K562 (cell line): ENCODE measurements at regions not wholly inside any gene's neighbourhood (a gene's known extent, or its start where the extent isn't known, plus 50 kb on each side); places are given as distances from the start of the nearest gene placed in this dataset.

Experiments
- EP400 ChIP-seq: fragments of 450-650 bp; IDR thresholded peaks from 2 replicates; pipeline ENCODE4 v1.6.1; 2017; ENCODE audit warnings: antibody characterized with exemption, mild to moderate bottlenecking, moderate library complexity
- EWSR1 ChIP-seq: fragments of 450-650 bp; IDR thresholded peaks from 2 replicates; pipeline ENCODE4 v1.6.1; 2018; ENCODE audit warnings: borderline replicate concordance, mild to moderate bottlenecking, low read depth, moderate library complexity; ENCODE audit not compliant: partially characterized antibody
- FOSL1 ChIP-seq: fragments of 200-800 bp; sonication (Bioruptor generic); conservative IDR thresholded peaks from 2 replicates; pipeline ENCODE4 v1.6.1; 2016; ENCODE audit warnings: missing genetic modification characterization, missing compliant biosample characterization
- FUS ChIP-seq: fragments of 200-400 bp; formaldehyde crosslinking; optimal IDR thresholded peaks from 2 replicates; pipeline ENCODE3; 2017; ENCODE audit warnings: low read depth, low read length
- HDAC1 ChIP-seq, 2 experiments: fragments of 450-650 bp; IDR thresholded peaks; 2 replicates each; pipeline ENCODE4 v1.6.1; 2016 to 2017; ENCODE audit warnings: inconsistent platforms in 1 of 2, mild to moderate bottlenecking in 1 of 2, moderate library complexity in 1 of 2
- HDAC2 ChIP-seq: fragments of 450-650 bp; IDR thresholded peaks from 2 replicates; pipeline ENCODE4 v1.6.1; 2016; ENCODE audit warnings: mild to moderate bottlenecking
- KAT8 ChIP-seq: fragments of 450-650 bp; IDR thresholded peaks from 2 replicates; pipeline ENCODE4 v1.6.1; 2016; ENCODE audit warnings: low read depth, mild to moderate bottlenecking
- KLF16 ChIP-seq: IDR thresholded peaks from 2 replicates; pipeline ENCODE4 v1.6.1; 2016; ENCODE audit warnings: antibody characterized with exemption
- NCOA1 ChIP-seq: fragments of 450-650 bp; IDR thresholded peaks from 2 replicates; pipeline ENCODE4 v1.6.1; 2016; ENCODE audit warnings: low read depth
- NR3C1 ChIP-seq: sonication (generic); formaldehyde crosslinking; IDR thresholded peaks from 2 replicates; pipeline ENCODE4 v1.8.1; 2022; ENCODE audit warnings: missing genetic modification reagents
- PTRF ChIP-seq: fragments of 450-650 bp; IDR thresholded peaks from 2 replicates; pipeline ENCODE4 v1.6.1; 2016; ENCODE audit warnings: mild to moderate bottlenecking, missing genetic modification characterization, missing compliant biosample characterization
- RBM39 ChIP-seq: fragments of 200-400 bp; formaldehyde crosslinking; optimal IDR thresholded peaks from 2 replicates; pipeline ENCODE3; 2018; ENCODE audit warnings: low read depth, low read length
- RFX1 ChIP-seq: fragments of 450-650 bp; IDR thresholded peaks from 2 replicates; pipeline ENCODE4 v1.6.1; 2016; ENCODE audit warnings: mild to moderate bottlenecking, moderate library complexity
- SRSF9 ChIP-seq: fragments of 200-400 bp; formaldehyde crosslinking; IDR thresholded peaks from 2 replicates; pipeline ENCODE4 v1.6.1; 2017; ENCODE audit warnings: low read depth, low read length, borderline replicate concordance
- TEAD4 ChIP-seq, 2 experiments: sonication (generic) in 1 of 2; formaldehyde crosslinking in 1 of 2; IDR thresholded peaks; 2 replicates each; pipeline versions ENCODE4 v1.6.1 to v1.8.0; 2012 to 2022; ENCODE audit warnings: borderline replicate concordance in 1 of 2, inconsistent platforms in 1 of 2, low read length in 1 of 2, mild to moderate bottlenecking in 1 of 2, missing genetic modification reagents in 1 of 2
- ZBED1 ChIP-seq: IDR thresholded peaks from 2 replicates; pipeline ENCODE4 v1.6.1; 2014
- ZNF232 ChIP-seq: sonication (generic); formaldehyde crosslinking; IDR thresholded peaks from 2 replicates; pipeline ENCODE4 v1.8.0; 2022; ENCODE audit warnings: mild to moderate bottlenecking, missing genetic modification reagents
- ZNF431 ChIP-seq: sonication (generic); formaldehyde crosslinking; IDR thresholded peaks from 2 replicates; pipeline ENCODE4 v1.8.0; 2022; ENCODE audit warnings: mild to moderate bottlenecking, missing genetic modification reagents
- TF ChIP-seq, protein P1 (sequence below): sonication (generic); formaldehyde crosslinking; IDR thresholded peaks from 2 replicates; pipeline ENCODE4 v1.8.1; 2022; ENCODE audit warnings: missing genetic modification reagents
- TF ChIP-seq, protein P2 (sequence below): fragments of 250-450 bp; sonication (Bioruptor Pico); IDR thresholded peaks from 2 replicates; pipeline ENCODE4 v1.5.0; 2021
- TF ChIP-seq, protein P3 (sequence below): sonication (generic); formaldehyde crosslinking; IDR thresholded peaks from 2 replicates; pipeline ENCODE4 v1.8.0; 2022; ENCODE audit warnings: mild to moderate bottlenecking, low read depth, missing genetic modification reagents
- TF ChIP-seq, protein P4 (sequence below): fragments of 250-450 bp; sonication (Bioruptor Pico); IDR thresholded peaks from 2 replicates; pipeline ENCODE4 v1.8.0; 2022; ENCODE audit warnings: inconsistent platforms, mild to moderate bottlenecking, moderate library complexity, borderline replicate concordance

DNA sequence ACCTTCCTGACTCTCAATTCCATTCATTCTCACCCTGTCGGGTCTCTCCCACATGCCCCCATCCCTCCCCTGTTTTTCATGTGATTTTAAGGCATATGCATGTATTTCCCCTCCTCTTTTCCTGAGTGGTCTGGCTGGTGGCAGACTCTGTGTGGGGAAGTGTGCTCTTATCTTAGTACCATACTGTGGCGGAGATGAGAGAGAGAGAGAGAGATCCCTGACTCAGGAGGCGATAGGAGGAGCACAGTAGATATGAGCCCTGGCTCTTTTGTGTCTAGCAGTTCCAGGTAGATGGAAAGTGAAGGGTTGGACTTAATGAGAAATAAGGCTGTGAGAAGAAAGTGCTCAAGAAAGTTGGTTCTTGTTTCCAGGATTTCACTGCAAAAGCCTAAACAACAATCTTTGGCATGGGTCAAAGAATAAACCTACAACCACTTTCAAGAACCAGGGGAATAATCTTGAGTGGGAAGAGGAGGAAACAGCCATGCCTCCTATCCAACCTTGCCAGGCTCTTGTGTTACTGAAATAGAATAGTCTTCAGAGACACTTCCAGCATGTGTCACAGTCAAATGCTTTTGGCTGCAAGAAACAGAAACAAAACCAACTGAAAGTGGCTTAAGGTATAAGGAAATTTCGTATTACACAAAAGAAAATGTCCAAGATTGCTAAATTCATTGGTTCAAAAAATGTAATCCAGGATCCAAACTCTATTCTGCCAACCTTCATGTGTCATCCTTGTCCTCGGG is 123.8 kb upstream of the MYLIP start (continued):
- TF ChIP-seq, protein P1, sequence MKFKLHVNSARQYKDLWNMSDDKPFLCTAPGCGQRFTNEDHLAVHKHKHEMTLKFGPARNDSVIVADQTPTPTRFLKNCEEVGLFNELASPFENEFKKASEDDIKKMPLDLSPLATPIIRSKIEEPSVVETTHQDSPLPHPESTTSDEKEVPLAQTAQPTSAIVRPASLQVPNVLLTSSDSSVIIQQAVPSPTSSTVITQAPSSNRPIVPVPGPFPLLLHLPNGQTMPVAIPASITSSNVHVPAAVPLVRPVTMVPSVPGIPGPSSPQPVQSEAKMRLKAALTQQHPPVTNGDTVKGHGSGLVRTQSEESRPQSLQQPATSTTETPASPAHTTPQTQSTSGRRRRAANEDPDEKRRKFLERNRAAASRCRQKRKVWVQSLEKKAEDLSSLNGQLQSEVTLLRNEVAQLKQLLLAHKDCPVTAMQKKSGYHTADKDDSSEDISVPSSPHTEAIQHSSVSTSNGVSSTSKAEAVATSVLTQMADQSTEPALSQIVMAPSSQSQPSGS (CRISPR knock-in tag): no peak
- TF ChIP-seq TEAD4 (IDR thresholded peaks at IDR 0.05; ENCODE audit: low read length): peak; percentile 86
- TF ChIP-seq TEAD4 (CRISPR knock-in tag; IDR thresholded peaks at IDR 0.05; ENCODE audit: borderline replicate concordance): no peak
- no peak for TF ChIP-seq PTRF
- no peak for TF ChIP-seq NR3C1 (CRISPR knock-in tag)
- TF ChIP-seq HDAC2: peak; percentile 89
- TF ChIP-seq, protein P2, sequence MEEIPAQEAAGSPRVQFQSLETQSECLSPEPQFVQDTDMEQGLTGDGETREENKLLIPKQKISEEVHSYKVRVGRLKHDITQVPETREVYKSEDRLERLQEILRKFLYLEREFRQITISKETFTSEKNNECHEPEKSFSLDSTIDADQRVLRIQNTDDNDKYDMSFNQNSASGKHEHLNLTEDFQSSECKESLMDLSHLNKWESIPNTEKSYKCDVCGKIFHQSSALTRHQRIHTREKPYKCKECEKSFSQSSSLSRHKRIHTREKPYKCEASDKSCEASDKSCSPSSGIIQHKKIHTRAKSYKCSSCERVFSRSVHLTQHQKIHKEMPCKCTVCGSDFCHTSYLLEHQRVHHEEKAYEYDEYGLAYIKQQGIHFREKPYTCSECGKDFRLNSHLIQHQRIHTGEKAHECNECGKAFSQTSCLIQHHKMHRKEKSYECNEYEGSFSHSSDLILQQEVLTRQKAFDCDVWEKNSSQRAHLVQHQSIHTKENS (CRISPR knock-in tag): no peak
- TF ChIP-seq ZNF232: no peak
- TF ChIP-seq KLF16: peak; percentile 77
- 0 out of 2 replicates have a peak, but pooled peaks have one; percentile 30 for TF ChIP-seq EP400
- TF ChIP-seq RBM39: no peak
- peak; percentile 74 for TF ChIP-seq FOSL1 (tag)
- TF ChIP-seq, protein P3, sequence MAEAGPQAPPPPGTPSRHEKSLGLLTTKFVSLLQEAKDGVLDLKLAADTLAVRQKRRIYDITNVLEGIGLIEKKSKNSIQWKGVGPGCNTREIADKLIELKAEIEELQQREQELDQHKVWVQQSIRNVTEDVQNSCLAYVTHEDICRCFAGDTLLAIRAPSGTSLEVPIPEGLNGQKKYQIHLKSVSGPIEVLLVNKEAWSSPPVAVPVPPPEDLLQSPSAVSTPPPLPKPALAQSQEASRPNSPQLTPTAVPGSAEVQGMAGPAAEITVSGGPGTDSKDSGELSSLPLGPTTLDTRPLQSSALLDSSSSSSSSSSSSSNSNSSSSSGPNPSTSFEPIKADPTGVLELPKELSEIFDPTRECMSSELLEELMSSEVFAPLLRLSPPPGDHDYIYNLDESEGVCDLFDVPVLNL (CRISPR knock-in tag): no peak
- TF ChIP-seq HDAC1 (IDR thresholded peaks at IDR 0.05): peak; percentile 58 to 92; a peak in 3 of 4 replicates
- peak; percentile 55; the same call in 1 of the 2 replicates for TF ChIP-seq NCOA1
- TF ChIP-seq SRSF9: no peak
- TF ChIP-seq EWSR1: no peak
- no peak for TF ChIP-seq KAT8
- no peak for TF ChIP-seq ZNF431 (CRISPR knock-in tag)
- no peak for TF ChIP-seq ZBED1
- TF ChIP-seq, protein P4, sequence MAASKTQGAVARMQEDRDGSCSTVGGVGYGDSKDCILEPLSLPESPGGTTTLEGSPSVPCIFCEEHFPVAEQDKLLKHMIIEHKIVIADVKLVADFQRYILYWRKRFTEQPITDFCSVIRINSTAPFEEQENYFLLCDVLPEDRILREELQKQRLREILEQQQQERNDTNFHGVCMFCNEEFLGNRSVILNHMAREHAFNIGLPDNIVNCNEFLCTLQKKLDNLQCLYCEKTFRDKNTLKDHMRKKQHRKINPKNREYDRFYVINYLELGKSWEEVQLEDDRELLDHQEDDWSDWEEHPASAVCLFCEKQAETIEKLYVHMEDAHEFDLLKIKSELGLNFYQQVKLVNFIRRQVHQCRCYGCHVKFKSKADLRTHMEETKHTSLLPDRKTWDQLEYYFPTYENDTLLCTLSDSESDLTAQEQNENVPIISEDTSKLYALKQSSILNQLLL (CRISPR knock-in tag): no peak
- TF ChIP-seq RFX1: no peak
- TF ChIP-seq FUS: no peak
